Fibroblast of skin of left biceps (primary cell): ENCODE measurements at regions not wholly inside any gene's neighbourhood (a gene's known extent, or its start where the extent isn't known, plus 50 kb on each side); places are given as distances from the start of the nearest gene placed in this dataset.

ENCODE experiments used
- DNase-seq, 2 experiments: peaks; one replicate each; pipeline ENCODE4 v3.0.0-alpha.2; 2013; ENCODE audit warnings: low read depth in 2 of 2

- DNase-seq = no peak
These were observed 189.9 kb downstream of the CENPW start for GRCh38 chr6:126529637-126530362.

DNA sequence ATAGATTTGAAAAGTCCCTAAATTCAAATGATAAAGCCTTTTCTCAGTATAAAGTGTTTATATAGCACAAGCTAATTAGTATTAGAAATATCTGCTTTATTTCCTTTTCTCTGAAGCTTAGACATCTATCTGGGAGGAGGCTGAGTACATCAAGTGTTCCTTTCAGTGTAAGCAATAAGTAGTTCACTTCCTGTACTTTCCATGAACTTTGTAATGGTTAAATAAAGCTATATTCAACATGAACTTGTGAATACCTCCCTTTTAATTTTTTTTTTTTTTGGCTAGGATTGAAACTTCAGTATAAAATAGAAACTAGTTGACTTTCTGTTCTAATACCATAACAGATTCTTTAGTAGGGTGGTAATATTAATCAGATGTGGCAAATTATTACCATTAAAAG is 190.9 kb downstream of the CENPW start:
- DNase-seq = no peak

- DNase-seq = no peak
These were observed 191.4 kb downstream of the CENPW start for GRCh38 chr6:126531286-126531685.

DNA sequence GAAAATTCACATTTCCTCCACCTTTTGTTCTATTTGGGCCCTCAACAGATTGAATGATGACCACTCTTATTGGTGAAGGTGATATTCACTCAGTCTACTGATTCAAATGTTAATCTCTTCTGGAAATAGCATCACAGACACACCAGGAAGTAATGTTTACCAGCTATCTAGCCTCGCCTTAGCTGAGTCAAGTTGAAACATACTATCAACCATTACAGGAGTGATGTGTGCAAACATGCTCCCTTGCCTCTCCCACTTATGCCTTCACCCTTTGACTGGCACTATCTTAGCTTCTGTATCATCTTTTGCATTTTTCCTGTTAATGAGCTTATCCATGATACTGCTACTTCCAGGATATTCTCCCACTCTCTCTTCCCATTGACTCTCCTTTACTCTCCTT is 191.9 kb downstream of the CENPW start:
- DNase-seq = no peak

- no peak for DNase-seq
These were observed 194.5 kb downstream of the CENPW start for GRCh38 chr6:126534401-126534800.

DNA sequence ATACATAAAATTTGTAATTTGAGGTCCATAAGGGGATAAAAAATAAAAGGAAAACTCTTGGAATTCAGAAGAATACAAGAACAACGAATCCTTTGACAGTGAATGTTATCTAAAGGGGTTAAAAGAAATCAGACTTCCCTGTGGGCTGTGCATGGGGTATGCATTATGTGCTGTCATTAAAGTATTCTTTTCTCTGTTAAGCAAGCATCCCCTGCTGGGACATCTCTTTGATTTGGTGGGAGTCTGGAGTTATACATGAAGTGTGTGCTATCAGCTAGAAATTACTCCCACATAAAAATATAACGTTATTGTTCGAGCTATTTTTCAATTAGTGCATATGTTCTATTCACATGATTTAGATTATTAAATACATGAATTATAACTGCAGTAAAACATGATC is 195.2 kb downstream of the CENPW start:
- DNase-seq = no peak

GRCh38 chr6:126535595-126535994 is 195.7 kb downstream of the CENPW start:
- DNase-seq = no peak

DNA sequence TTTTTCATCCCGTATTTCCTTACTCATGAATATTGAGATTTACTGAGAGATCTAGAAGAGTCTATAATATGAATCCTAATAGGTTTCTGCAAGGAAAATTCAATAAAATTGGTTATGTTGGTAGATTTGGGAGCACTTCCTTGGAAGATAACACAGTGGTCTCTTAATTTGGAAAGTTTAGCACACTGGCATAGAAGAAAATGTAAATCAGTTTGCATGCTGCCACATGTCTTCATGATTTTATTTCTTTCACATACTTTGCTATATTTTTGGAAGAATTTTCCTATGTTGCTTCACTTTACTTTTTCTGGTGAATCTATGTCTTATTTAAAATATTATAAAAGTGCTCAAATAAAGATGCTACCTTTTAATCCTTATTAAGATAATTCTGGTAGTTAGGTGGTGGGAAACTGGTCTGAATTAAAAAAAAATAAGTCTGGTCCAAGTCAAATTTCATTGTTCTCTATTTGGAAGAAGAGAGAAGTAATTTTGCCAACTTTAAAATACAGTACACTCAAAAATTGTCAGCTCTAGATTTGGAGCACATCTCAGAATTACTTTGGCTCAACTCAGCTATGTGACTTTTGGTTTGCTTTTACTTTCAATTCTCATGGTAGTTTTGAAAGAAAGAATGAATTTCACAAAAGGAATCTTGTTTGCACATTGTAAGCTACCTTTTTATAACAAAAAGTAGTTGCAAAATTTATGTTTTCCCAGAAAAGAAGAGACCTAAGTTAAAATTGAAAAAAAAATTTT is 197.3 kb downstream of the CENPW start:
- DNase-seq = no peak

GRCh38 chr6:126539022-126539421 is 199.1 kb downstream of the CENPW start:
- DNase-seq = no peak

- DNase-seq = no peak
These were observed 200.2 kb downstream of the CENPW start for GRCh38 chr6:126540161-126540560.

GRCh38 chr6:126541806-126542491 is 202.0 kb downstream of the CENPW start:
- DNase-seq = no peak

DNA sequence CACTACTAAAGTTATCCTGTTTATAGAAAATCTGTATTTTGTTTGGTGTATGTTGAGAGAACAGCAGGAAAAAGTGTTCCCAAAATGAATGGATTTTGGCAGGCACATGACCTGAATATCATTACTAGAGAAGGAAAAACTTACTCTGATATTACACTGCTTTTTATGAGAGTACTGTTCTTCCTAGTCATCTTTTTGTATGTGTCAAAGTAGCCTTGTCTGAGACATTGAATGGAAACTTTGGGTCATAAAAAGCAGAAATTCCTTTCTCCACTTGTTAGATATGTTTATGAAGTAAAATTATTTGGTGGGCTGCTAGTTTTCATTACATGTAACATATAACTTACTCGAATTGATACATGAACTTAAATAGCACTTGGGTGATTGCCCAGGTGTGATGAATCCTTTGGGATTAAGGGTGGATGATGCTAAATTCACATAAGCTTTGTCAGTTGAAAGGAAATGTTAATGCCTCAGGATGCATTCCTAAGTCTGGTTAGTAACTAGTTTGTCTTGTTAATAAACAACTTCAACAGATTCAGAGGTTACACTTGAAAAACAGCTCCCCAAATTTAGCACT is 206.7 kb downstream of the CENPW start:
- peak; percentile 7 to 11 for DNase-seq

- no peak for DNase-seq
These were observed 208.4 kb downstream of the CENPW start for GRCh38 chr6:126548300-126548699.

GRCh38 chr6:126550323-126550722 is 210.4 kb downstream of the CENPW start:
- no peak for DNase-seq

- DNase-seq = no peak
These were observed 211.9 kb downstream of the CENPW start for GRCh38 chr6:126551832-126552231.

DNA sequence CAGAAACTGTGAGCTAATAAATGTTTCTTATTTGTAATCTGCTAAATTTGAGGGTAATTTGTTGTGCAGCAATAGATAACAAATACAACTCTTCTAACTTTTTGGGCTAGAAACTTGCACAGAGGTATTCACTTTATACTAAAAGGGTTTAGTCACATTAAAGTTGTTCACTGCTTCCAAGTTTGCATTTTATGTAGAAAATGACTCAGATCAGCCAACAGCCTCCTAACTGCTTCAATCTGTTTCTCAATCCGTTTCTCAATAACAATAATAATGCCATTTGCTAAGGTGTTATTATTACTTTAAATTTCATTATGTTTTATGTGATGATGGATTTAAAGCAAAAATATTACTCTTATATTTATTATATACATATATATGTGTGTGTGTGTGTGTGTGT is 213.9 kb downstream of the CENPW start:
- DNase-seq = no peak

GRCh38 chr6:126570507-126570906 is 230.6 kb downstream of the CENPW start:
- DNase-seq = no peak

- no peak for DNase-seq
These were observed 234.4 kb downstream of the CENPW start for GRCh38 chr6:126574301-126574700.

DNA sequence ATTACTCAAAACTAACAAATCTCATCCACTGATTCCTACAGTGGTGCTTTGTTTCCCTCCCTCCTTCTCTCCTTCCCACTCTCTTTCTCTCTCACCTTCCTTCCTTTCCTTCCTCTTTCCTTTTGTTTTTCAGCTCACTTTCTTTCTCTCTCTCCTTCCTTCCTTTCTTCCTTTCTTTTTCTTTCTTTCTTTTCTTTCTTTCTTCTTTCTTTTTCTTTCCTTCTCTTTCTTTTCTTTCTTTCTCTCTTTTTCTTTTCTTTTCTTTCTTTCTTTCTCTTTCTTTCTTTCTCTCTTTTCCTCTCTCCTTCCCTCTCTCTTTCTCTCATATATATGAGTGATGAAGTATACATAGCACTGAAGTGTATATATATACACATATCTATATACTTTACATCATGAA is 241.4 kb downstream of the CENPW start:
- DNase-seq = no peak

DNA sequence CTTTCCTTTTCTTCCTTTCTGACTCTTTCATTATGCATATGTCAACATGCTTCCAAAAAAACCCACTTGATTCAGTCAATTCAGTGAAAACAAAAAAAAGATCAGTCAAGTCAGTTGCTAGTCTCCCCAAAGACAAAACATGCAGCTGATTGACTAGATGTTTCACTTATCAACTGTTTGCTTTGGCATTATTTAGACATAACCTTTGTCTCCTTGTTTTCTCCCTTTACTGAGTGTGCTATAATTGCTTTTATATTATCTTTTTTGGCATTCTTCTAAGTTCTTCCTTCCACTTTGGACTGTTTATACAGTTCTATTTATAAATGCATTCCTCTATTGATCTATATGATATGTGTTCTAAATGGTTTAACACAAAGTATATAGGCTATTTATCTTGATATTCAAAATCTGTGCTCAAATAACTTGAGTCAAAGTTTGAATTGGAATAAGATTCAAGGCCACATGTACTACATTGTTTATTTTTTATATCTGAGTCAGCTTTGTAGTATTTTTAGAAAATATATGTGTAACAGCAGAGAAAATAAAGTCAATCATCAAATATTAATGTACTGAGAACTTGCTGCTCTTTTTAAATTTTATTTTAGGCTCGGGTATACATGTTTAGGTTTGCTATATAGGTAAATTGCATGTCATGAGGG is 260.5 kb downstream of the CENPW start:
- DNase-seq = no peak

GRCh38 chr6:126603410-126603809 is 263.5 kb downstream of the CENPW start:
- no peak for DNase-seq

GRCh38 chr6:126605089-126605488 is 265.2 kb downstream of the CENPW start:
- DNase-seq = no peak
